ENCODE measurements at regions not wholly inside any gene's neighbourhood (a gene's known extent, or its start where the extent isn't known, plus 50 kb on each side); places are given as distances from the start of the nearest gene placed in this dataset.

DNA sequence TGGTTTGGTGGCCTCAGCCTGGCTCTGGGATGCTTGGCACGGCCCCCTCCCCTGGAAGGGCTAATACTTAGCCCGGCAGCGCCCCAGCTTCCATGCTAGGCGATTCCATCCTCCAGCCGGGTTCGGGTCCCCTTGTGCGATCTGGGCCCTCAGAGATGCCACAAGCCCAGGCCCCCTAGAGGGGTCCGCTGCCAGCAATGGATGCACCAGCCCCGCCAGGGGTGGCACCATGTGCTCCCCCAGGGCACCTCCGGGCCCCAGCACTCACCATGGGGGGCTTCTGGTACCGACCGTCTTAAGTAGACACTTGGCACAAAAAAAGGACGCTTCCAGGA lies 125.7 kb upstream of the KCTD7 start:
- H2BK5ac ChIP-seq (ENCODE audit: low read depth, low read length, poor library complexity, severe bottlenecking), result no peak overlapping the region
- no TSS peak for BruUV-seq (replicated peaks)
- H3K9me1 ChIP-seq (ENCODE audit: insufficient read depth, low read length), result no peaks in the 10 kb centered on the region
- no peak overlapping the region for H2AFZ ChIP-seq (replicated peaks; ENCODE audit: low read length, poor library complexity)
- dilution Hi-C loops (cut with HindIII; ENCODE audit: low sequenced_read_pairs, unreplicated experiment), result no loop called here
- no peak for DNase-seq
- POLR2A ChIA-PET (ENCODE audit: unreplicated experiment), result no interaction called here
- TF ChIP-seq BHLHE40 (IDR thresholded peaks at IDR 0.05; ENCODE audit: low read depth, low read length), result no peak
- TF ChIP-seq MAFK (IDR thresholded peaks at IDR 0.05; ENCODE audit: low read depth, low read length), result no peak
- TF ChIP-seq, protein P1, sequence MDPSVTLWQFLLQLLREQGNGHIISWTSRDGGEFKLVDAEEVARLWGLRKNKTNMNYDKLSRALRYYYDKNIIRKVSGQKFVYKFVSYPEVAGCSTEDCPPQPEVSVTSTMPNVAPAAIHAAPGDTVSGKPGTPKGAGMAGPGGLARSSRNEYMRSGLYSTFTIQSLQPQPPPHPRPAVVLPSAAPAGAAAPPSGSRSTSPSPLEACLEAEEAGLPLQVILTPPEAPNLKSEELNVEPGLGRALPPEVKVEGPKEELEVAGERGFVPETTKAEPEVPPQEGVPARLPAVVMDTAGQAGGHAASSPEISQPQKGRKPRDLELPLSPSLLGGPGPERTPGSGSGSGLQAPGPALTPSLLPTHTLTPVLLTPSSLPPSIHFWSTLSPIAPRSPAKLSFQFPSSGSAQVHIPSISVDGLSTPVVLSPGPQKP (IDR thresholded peaks at IDR 0.05; ENCODE audit: borderline replicate concordance, low read depth, low read length), result no peak
- no peak for TF ChIP-seq RFX5 (IDR thresholded peaks at IDR 0.05; ENCODE audit: low read depth, low read length)
- no peak for TF ChIP-seq FOS (IDR thresholded peaks at IDR 0.05; ENCODE audit: low read depth, low read length)
- TF ChIP-seq RCOR1 (IDR thresholded peaks at IDR 0.05; ENCODE audit: insufficient replicate concordance, low read length), result no peak
- no peak overlapping the region for H3K14ac ChIP-seq (replicated peaks; ENCODE audit: low read depth, low read length)
- H3K79me1 ChIP-seq (ENCODE audit: low read depth in 1 of 2, low read length in 2 of 2), result no peaks in the 10 kb centered on the region
- H3K9me3 ChIP-seq (ENCODE audit: control insufficient read depth, insufficient read depth, low read length), result peaks cover 5% of the 10 kb centered on the region; the same call in 1 of the 2 replicates
- H3K4me3 ChIP-seq (ENCODE audit: insufficient read depth, low read depth, low read length), result no peak overlapping the region
- no peak overlapping the region for H3K23ac ChIP-seq (ENCODE audit: low read depth, low read length)
- no peaks in the 10 kb centered on the region for H3K36me3 ChIP-seq (ENCODE audit: control insufficient read depth, insufficient read depth, low read length)
- peaks cover 2% of the 10 kb centered on the region; the same call in 1 of the 2 replicates for H3K4me1 ChIP-seq (ENCODE audit: control insufficient read depth, insufficient read depth, low read length)
- ATAC-seq (ENCODE audit: low read depth), result no peak
- no peak overlapping the region for H2BK15ac ChIP-seq (ENCODE audit: low read depth, low read length)
- no peak overlapping the region for H4K5ac ChIP-seq (ENCODE audit: low read depth, low read length)
- WGBS, 2 experiments (ENCODE audit: extremely low coverage in 2 of 2, insufficient read length in 1 of 2), result 93% methylated on average over 5 of the region's 13 CpGs; no CpG with 5 or more reads in 1 of the 2 experiments
- no peak overlapping the region for H4K8ac ChIP-seq (ENCODE audit: low read depth in 2 of 2, low read length in 2 of 2)
- H3K27ac ChIP-seq (ENCODE audit: insufficient read depth, low read length), result no peak overlapping the region
- no peak overlapping the region for H3K56ac ChIP-seq (ENCODE audit: extremely low read depth, insufficient read depth, low read length)
- H3K9ac ChIP-seq (ENCODE audit: low read depth, low read length), result no peak overlapping the region
- peaks cover 2% of the 10 kb centered on the region; the same call in 1 of the 2 replicates for H3K27me3 ChIP-seq (ENCODE audit: control insufficient read depth, insufficient read depth, low read length)
- intact Hi-C loops (cut with micrococcal nuclease), result loop anchor here (10.0 kb wide), 1 partner anchor 358 kb away; no protein-coding TSS in a partner anchor
- H3K4me2 ChIP-seq (ENCODE audit: low read depth, low read length), result no peak overlapping the region
- H3K4ac ChIP-seq (ENCODE audit: low read depth, low read length), result no peak overlapping the region
- CTCF ChIA-PET, result no interaction called here
- H4K91ac ChIP-seq (ENCODE audit: insufficient read depth, low read depth, low read length), result no peak overlapping the region
- H4K20me1 ChIP-seq (ENCODE audit: insufficient read depth, low read length), result no peaks in the 10 kb centered on the region
- H2BK20ac ChIP-seq (ENCODE audit: low read depth, low read length), result no peak overlapping the region
- H2AK9ac ChIP-seq (replicated peaks; ENCODE audit: low read depth, low read length, poor library complexity), result no peak overlapping the region
- in situ Hi-C loops (cut with MboI; ENCODE audit: low sequenced_read_pairs), result no loop called here
- H2BK120ac ChIP-seq (ENCODE audit: low read depth, low read length), result no peak overlapping the region
- no peak overlapping the region for H2AK5ac ChIP-seq (ENCODE audit: low read depth, low read length)
- no peak overlapping the region for H3K18ac ChIP-seq (ENCODE audit: low read depth, low read length)
